HG02623 (cell line): ENCODE measurements at regions not wholly inside any gene's neighbourhood (a gene's known extent, or its start where the extent isn't known, plus 50 kb on each side); places are given as distances from the start of the nearest gene placed in this dataset.

Experiments
- ATAC-seq: cut with Tn5 transposase; IDR thresholded peaks from one replicate; pipeline ENCODE4 v1.9.1; 2021; ENCODE audit warnings: moderate library complexity; ENCODE audit not compliant: unreplicated experiment

DNA sequence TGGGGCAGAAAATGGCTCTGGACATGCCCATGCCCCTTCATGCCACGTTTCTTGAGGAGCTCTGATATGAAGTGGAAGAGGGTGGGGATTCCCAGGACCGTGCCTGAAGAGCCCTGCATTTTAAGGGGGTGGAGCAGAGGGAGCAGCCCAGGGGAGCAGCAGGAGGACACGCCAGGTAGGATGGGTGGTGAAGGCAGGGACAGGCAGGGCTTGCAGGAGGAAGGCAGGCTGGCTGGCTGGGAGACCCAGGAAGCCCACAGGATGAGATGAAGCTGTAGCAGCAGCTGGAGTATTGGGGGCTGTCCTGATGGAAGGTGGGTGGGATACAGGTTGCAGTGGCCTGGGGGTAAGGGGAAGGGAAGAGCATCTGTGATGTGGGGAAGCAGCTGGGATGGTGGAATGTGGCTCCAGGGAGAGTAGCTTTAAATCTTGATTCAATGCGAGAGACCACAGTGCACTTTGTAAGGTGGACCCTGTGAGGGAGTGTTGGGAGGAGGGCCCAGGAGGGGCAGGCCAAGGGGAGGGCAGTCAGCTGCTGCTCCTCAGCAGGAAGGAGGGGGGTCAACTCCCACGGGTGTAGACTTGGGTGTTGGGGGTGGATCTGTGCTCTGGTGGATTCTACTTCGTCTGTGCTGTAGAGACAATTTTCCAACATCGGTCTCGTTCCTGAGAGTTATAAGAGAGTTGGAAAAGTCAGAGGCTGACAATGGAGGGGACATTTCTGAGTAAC is 242.6 kb upstream of the IRX4 start:
- ATAC-seq, result no peak

- no peak for ATAC-seq
These were observed 241.9 kb upstream of the IRX4 start for GRCh38 chr5:2124434-2125170.

DNA sequence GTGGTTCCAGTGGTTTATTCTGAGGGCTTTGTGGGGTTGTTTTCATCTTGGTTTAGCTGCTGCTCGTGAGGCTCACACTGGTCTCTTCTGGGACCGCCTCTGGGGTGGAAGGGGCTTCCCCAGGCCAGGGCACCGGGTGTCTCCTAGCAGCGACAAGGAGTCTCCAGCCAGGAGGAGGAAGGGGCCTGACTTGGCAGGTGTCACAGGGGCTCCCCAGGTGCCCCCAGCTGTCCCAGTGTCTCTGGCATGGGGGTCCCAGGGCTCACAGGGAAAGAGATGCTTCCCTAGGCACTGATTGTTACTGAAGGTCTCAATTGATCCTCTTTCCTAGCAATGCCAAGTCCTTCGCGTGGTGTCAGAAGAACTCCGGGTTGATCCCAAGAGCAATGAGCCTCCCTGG is 241.1 kb upstream of the IRX4 start:
- no peak for ATAC-seq

DNA sequence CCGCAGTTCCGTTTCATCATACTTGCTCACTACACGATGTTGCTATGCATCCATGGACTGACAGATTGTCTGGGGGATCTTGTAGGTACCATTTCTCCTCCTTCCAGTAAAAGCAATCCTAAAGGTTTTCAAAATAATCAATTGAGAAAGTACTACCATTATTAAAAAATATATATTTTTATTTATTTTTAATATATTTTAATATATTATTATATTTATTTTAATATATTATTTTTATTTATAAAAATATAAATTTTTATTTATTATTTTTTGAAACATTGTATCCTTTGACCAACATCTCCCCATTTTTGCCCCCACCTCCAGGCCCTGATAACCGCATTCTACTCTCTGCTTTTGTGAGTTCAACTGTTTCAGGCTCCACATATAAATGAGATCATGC is 237.6 kb upstream of the IRX4 start:
- ATAC-seq, result no peak

GRCh38 chr5:2119573-2119972 is 236.8 kb upstream of the IRX4 start:
- ATAC-seq, result no peak

- no peak for ATAC-seq
These were observed 230.8 kb upstream of the IRX4 start for GRCh38 chr5:2113348-2114131.

GRCh38 chr5:2112173-2113025 is 229.7 kb upstream of the IRX4 start:
- ATAC-seq, result no peak

- ATAC-seq, result no peak
These were observed 228.9 kb upstream of the IRX4 start for GRCh38 chr5:2111569-2112105.

DNA sequence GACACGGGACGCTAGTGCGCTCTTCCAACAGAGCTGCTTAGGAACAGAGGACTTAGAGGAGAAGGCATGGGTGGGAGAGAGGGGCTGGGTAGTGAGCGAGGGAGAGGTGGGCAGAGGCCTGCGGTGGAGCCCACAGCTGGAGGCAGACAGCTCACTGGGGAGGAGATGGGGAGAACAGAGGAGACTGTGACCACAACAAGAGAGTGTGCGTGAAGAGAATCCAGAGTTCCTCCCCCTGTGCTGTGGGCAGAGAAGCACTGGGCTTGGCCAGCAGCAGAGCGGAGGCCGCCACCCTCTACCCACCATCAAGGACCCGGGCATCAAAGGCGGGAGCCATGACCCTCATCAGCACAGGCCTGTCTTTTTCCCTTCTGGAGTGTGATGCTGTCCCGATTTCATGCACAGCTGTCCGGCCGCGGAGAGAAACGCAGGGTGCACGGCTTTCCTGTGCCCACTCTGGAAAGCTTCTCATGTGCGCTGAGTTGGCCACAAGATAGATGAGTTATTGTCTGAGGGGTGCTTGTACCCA is 228.3 kb upstream of the IRX4 start:
- ATAC-seq, result no peak

GRCh38 chr5:2110137-2110933 is 227.6 kb upstream of the IRX4 start:
- ATAC-seq, result no peak

DNA sequence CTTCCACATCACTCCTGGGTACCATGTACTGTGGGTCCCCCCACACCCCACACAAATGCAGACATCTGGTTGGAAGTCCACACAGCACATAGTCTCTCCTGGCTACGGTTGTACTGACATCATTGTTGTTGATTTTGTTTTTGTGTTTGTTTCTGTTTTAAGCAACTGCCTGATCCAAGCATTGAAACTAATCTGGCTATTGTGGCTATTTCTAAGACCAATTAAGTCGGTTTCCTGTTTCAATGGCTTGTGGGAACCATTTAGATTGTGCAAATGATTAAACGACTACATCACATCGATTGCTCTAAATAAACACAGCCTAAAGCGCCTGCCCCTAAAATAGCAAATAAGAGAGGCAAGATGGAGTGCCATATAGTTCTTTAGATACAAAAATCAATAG is 226.8 kb upstream of the IRX4 start:
- no peak for ATAC-seq

DNA sequence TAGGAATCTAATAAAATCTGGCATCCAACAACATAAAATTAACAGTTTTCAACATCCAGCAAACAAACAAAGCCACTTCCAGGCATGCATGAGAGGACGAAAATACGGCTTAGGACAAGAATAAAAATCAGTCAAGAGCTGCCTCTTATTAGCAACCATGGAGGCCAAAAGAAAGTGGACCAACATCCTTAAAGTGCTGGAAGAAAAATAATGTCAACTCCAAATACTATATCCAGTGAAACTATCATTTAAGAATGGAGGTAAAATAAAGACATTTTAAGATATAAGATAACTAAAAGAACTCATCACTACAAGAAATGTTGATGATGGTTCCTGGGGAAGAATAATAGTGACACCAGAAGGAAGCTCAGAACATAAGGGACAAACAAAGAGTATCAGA is 224.0 kb upstream of the IRX4 start:
- ATAC-seq, result no peak

DNA sequence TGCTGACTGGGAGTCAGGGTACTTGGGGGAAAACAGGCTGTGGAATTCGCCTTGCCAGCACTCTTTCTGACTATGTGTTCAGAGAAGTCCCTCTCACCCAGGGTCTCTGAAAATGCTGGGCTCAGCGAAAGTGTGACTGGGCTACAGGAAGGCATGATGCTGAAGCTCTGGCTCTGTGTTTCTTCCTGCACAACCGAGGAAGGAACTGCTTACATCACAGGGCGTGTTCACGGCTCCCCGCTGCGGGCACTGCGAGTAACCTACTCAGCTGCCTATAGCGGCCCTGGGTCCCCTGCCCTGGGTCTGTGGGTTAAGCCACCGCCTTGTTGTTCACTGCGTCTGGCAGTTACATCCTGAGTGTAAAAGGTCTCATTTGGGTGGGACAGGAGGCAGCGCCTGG is 222.4 kb upstream of the IRX4 start:
- no peak for ATAC-seq

GRCh38 chr5:2103940-2104339 is 221.2 kb upstream of the IRX4 start:
- no peak for ATAC-seq

GRCh38 chr5:2102819-2103776 is 220.4 kb upstream of the IRX4 start:
- ATAC-seq, result no peak

DNA sequence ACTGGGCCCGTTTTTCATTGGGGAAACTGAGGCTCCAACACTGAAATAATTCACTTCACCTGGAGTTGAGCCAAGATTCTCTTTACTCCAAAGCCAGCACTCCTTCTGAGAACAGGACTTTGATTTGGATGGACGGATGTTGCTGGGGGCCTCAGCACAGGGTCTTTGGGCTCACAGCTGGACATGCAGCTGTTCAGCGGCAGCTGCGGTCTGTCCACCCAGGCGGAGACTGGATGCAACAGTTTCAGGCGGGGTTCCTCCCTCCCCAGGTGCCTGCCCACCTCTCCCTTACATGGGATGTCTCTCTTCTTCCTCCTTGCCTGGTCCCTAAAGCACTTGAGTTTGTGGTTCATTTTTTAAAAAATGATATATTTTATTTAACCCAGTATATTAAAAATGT is 219.0 kb upstream of the IRX4 start:
- no peak for ATAC-seq

DNA sequence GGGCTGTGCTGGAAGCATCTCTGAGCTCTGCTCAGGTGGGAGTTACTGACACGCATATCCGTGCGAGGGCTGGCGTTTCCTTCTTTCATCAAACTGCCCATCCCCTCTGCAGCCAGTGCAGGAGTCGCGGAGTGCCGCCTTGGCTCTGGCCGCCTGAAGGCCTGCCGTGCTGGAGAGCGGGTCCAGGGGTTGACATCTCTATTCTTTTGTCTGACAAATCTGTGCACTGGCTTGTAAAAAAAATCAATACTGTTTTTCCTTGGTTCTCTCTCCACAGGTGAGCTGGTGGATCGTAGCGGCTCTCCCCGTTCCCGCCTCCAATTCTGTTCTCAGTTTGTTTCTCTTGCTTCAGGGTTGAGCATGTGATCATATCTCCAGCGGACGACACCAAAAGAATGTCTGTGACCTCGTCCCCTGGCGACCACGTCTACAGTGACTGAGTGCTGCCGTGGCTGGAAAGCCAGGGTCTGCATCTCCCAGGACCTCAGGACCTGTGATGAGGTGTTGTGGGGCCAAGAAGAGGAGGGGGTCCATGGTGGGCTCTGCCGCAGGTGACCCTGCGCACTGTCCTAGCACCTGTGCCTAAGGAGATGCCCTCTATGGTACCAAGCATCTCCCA is 214.3 kb upstream of the IRX4 start:
- no peak for ATAC-seq

DNA sequence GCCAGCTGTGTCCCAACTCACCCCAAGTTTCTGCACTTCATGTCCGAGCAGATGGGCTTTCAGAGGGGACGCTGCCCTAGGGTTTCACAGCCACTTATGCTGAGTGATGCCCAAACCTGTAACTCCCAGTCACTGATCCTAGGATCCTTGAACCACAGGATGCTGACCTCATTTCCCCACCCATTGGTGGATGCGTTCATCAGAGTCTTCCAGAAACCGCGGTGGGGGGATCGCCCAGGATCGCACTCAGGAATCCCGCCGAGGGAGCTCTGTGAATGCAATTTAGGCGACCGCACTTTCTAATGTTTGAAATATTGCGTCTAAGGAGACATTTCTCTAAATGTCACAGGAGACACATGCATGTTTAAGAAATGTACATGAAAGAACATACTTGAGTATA is 212.3 kb upstream of the IRX4 start:
- no peak for ATAC-seq
